Head of caudate nucleus (tissue), 42 donors: ENCODE measurements at regions not wholly inside any gene's neighbourhood (a gene's known extent, or its start where the extent isn't known, plus 50 kb on each side); places are given as distances from the start of the nearest gene placed in this dataset.

Source experiments
- DNase-seq, 42 donors: peaks; one replicate each; pipeline versions ENCODE4 v3.0.0 to v3.0.0-alpha.2; 2020 to 2021; ENCODE audit warnings: mixed read lengths in 7 of 42
- intact Hi-C: fragments of 100-400 bp; cut with DNase I; formaldehyde crosslinking; loops from one replicate; pipeline ENCODE4 v1.15.0; 2022

GRCh38 chr22:26732284-26732683 is 74.9 kb downstream of the MIAT start:
- intact Hi-C loops, result no loop called here
- DNase-seq, result no peak

- intact Hi-C loops, result no loop called here
Measured at GRCh38 chr22:26734339-26735018, 77.1 kb downstream of the MIAT start.

GRCh38 chr22:26735019-26735409 is 77.6 kb downstream of the MIAT start:
- intact Hi-C loops, result no loop called here
- DNase-seq, result no peak

More at GRCh38 chr22:26734339-26735018, 77.1 kb downstream of the MIAT start:
- no peak for DNase-seq

GRCh38 chr22:26737262-26737661 is 79.9 kb downstream of the MIAT start:
- no peak for DNase-seq
- intact Hi-C loops, result no loop called here

- intact Hi-C loops, result no loop called here
- peak in 6 of 42 donors; percentile 3 to 46 (median 11) for DNase-seq
Measured at GRCh38 chr22:26740253-26740652, 82.9 kb downstream of the MIAT start.

GRCh38 chr22:26743149-26743548 is 85.8 kb downstream of the MIAT start:
- intact Hi-C loops, result no loop called here
- DNase-seq, result no peak

- intact Hi-C loops, result no loop called here
- peak in 1 of 42 donors; percentile 16 for DNase-seq
Measured at GRCh38 chr22:26744892-26745808, 87.8 kb downstream of the MIAT start.

GRCh38 chr22:26746311-26746710 is 88.9 kb downstream of the MIAT start:
- no peak for DNase-seq
- intact Hi-C loops, result no loop called here

GRCh38 chr22:26748845-26749244 is 91.5 kb downstream of the MIAT start:
- intact Hi-C loops, result no loop called here
- DNase-seq, result peak in 30 of 42 donors; percentile 13 to 77 (median 40)

- peak in 40 of 42 donors; percentile 11 to 89 (median 58) for DNase-seq
- intact Hi-C loops, result loop anchor here (10.0 kb wide), 2 partner anchors 1054 to 1254 kb away; partner anchors contain the start of gene MN1
Measured at GRCh38 chr22:26751217-26751616, 93.8 kb downstream of the MIAT start.

GRCh38 chr22:26753125-26753862 is 95.9 kb downstream of the MIAT start:
- intact Hi-C loops, result loop anchor here (10.0 kb wide), 2 partner anchors 1052 to 1252 kb away; partner anchors contain the start of gene MN1
- no peak for DNase-seq

- peak; percentile 40 to 88 (median 74) for DNase-seq
- intact Hi-C loops, result loop anchor here (10.0 kb wide), 2 partner anchors 1048 to 1248 kb away; partner anchors contain the start of gene MN1
Measured at GRCh38 chr22:26756675-26757293, 99.4 kb downstream of the MIAT start.

GRCh38 chr22:26757496-26757895 is 100.1 kb downstream of the MIAT start:
- intact Hi-C loops, result loop anchor here (10.0 kb wide), 2 partner anchors 1047 to 1247 kb away; partner anchors contain the start of gene MN1
- DNase-seq, result no peak

GRCh38 chr22:26762503-26763472 is 105.4 kb downstream of the MIAT start:
- no peak for DNase-seq
- intact Hi-C loops, result no loop called here

GRCh38 chr22:26763633-26764361 is 106.4 kb downstream of the MIAT start:
- DNase-seq, result peak in 2 of 42 donors; percentile 11 to 20
- intact Hi-C loops, result no loop called here

GRCh38 chr22:26766510-26767350 is 109.3 kb downstream of the MIAT start:
- intact Hi-C loops, result no loop called here
- DNase-seq, result no peak
